Suprapubic skin (tissue), 3 donors: ENCODE measurements at regions not wholly inside any gene's neighbourhood (a gene's known extent, or its start where the extent isn't known, plus 50 kb on each side); places are given as distances from the start of the nearest gene placed in this dataset.

Source experiments
- CTCF ChIP-seq, 2 donors: fragments of 200-600 bp in 1 of 2; fragments of 450-650 bp in 1 of 2; sonication (generic) in 1 of 2; IDR thresholded peaks; one replicate each; pipeline ENCODE4 v1.5.1; 2016 to 2019; ENCODE audit warnings: antibody characterized with exemption in 2 of 2, mild to moderate bottlenecking in 1 of 2, moderate library complexity in 1 of 2
- POLR2A ChIP-seq, 2 donors: fragments of 450-650 bp; IDR thresholded peaks; one replicate each; pipeline ENCODE4 v1.6.1; 2017; ENCODE audit warnings: antibody characterized with exemption in 2 of 2, mild to moderate bottlenecking in 2 of 2, moderate library complexity in 2 of 2

GRCh38 chr5:98503616-98504015 lies 269.8 kb upstream of the RGMB start:
- TF ChIP-seq POLR2A (IDR thresholded peaks at IDR 0.05), result no peak
- TF ChIP-seq CTCF (IDR thresholded peaks at IDR 0.05), result no peak
